ENCODE measurements at regions not wholly inside any gene's neighbourhood (a gene's known extent, or its start where the extent isn't known, plus 50 kb on each side); places are given as distances from the start of the nearest gene placed in this dataset.

GRCh38 chr5:56359809-56360685 is 126.9 kb upstream of the ANKRD55 start:
- H3K4me1 ChIP-seq (ENCODE audit: control insufficient read depth, low read depth, low read length) = no peaks in the 10 kb centered on the region
- H3K36me3 ChIP-seq (ENCODE audit: control insufficient read depth, low read depth, low read length) = no peaks in the 10 kb centered on the region
- no peak overlapping the region for H3K27ac ChIP-seq (ENCODE audit: low read length)
- no peak overlapping the region for H3K9ac ChIP-seq (ENCODE audit: low read length)
- no peaks in the 10 kb centered on the region for H3K27me3 ChIP-seq (ENCODE audit: control insufficient read depth, insufficient read depth, low read length)
- H3K9me3 ChIP-seq (ENCODE audit: control insufficient read depth, low read depth, low read length) = no peaks in the 10 kb centered on the region
- H3K4me3 ChIP-seq (ENCODE audit: low read length) = no peak overlapping the region

GRCh38 chr5:56358703-56359681 is 125.9 kb upstream of the ANKRD55 start:
- Histone ChIP-seq H3K36me3 (ENCODE audit: control insufficient read depth, low read depth, low read length) (no peaks in the 10 kb centered on the region), H3K4me1 (ENCODE audit: control insufficient read depth, low read depth, low read length) (no peaks in the 10 kb centered on the region), H3K4me3 (ENCODE audit: low read length) (no peak overlapping the region), H3K9ac (ENCODE audit: low read length) (no peak overlapping the region), H3K27me3 (ENCODE audit: control insufficient read depth, insufficient read depth, low read length) (no peaks in the 10 kb centered on the region), H3K9me3 (ENCODE audit: control insufficient read depth, low read depth, low read length) (no peaks in the 10 kb centered on the region), H3K27ac (ENCODE audit: low read length) (no peak overlapping the region)

DNA sequence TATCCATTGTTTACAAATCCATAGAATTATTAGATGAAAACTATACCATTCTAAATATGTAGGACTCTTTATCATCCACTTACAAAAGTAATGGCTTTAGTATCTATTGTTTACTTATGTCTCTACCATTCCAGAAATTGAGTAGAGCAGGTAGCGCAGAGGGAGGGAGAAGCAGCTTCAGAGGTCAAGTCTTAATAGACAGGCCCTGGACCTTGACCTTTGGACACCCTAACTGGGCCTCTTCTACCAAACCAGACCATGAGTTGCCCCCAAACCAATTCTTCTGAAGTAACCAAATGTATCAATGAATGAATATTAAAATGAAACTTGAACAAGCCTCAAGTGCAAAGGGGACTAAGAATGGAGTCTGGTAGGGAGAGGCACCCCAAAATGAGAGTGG is 124.9 kb upstream of the ANKRD55 start:
- H3K27me3 ChIP-seq (ENCODE audit: control insufficient read depth, insufficient read depth, low read length) = no peaks in the 10 kb centered on the region
- no peaks in the 10 kb centered on the region for H3K9me3 ChIP-seq (ENCODE audit: control insufficient read depth, low read depth, low read length)
- H3K36me3 ChIP-seq (ENCODE audit: control insufficient read depth, low read depth, low read length) = no peaks in the 10 kb centered on the region
- no peak overlapping the region for H3K4me3 ChIP-seq (ENCODE audit: low read length)
- no peaks in the 10 kb centered on the region for H3K4me1 ChIP-seq (ENCODE audit: control insufficient read depth, low read depth, low read length)
- no peak overlapping the region for H3K27ac ChIP-seq (ENCODE audit: low read length)
- H3K9ac ChIP-seq (ENCODE audit: low read length) = no peak overlapping the region

GRCh38 chr5:56357426-56357825 is 124.3 kb upstream of the ANKRD55 start:
- H3K4me3 ChIP-seq (ENCODE audit: low read length) = no peak overlapping the region
- H3K27me3 ChIP-seq (ENCODE audit: control insufficient read depth, insufficient read depth, low read length) = no peaks in the 10 kb centered on the region
- no peak overlapping the region for H3K27ac ChIP-seq (ENCODE audit: low read length)
- H3K9me3 ChIP-seq (ENCODE audit: control insufficient read depth, low read depth, low read length) = no peaks in the 10 kb centered on the region
- no peaks in the 10 kb centered on the region for H3K4me1 ChIP-seq (ENCODE audit: control insufficient read depth, low read depth, low read length)
- no peaks in the 10 kb centered on the region for H3K36me3 ChIP-seq (ENCODE audit: control insufficient read depth, low read depth, low read length)
- H3K9ac ChIP-seq (ENCODE audit: low read length) = no peak overlapping the region

GRCh38 chr5:56356836-56357160 is 123.7 kb upstream of the ANKRD55 start:
- Histone ChIP-seq H3K4me3 (ENCODE audit: low read length) (no peak overlapping the region), H3K27me3 (ENCODE audit: control insufficient read depth, insufficient read depth, low read length) (no peaks in the 10 kb centered on the region), H3K27ac (ENCODE audit: low read length) (no peak overlapping the region), H3K36me3 (ENCODE audit: control insufficient read depth, low read depth, low read length) (no peaks in the 10 kb centered on the region), H3K4me1 (ENCODE audit: control insufficient read depth, low read depth, low read length) (no peaks in the 10 kb centered on the region), H3K9ac (ENCODE audit: low read length) (no peak overlapping the region), H3K9me3 (ENCODE audit: control insufficient read depth, low read depth, low read length) (no peaks in the 10 kb centered on the region)

- no peaks in the 10 kb centered on the region for H3K9me3 ChIP-seq (ENCODE audit: control insufficient read depth, low read depth, low read length)
- no peaks in the 10 kb centered on the region for H3K4me1 ChIP-seq (ENCODE audit: control insufficient read depth, low read depth, low read length)
- no peak overlapping the region for H3K4me3 ChIP-seq (ENCODE audit: low read length)
- H3K36me3 ChIP-seq (ENCODE audit: control insufficient read depth, low read depth, low read length) = no peaks in the 10 kb centered on the region
- no peaks in the 10 kb centered on the region for H3K27me3 ChIP-seq (ENCODE audit: control insufficient read depth, insufficient read depth, low read length)
- H3K9ac ChIP-seq (ENCODE audit: low read length) = no peak overlapping the region
- H3K27ac ChIP-seq (ENCODE audit: low read length) = no peak overlapping the region
These were observed 123.1 kb upstream of the ANKRD55 start for GRCh38 chr5:56356121-56356835.

DNA sequence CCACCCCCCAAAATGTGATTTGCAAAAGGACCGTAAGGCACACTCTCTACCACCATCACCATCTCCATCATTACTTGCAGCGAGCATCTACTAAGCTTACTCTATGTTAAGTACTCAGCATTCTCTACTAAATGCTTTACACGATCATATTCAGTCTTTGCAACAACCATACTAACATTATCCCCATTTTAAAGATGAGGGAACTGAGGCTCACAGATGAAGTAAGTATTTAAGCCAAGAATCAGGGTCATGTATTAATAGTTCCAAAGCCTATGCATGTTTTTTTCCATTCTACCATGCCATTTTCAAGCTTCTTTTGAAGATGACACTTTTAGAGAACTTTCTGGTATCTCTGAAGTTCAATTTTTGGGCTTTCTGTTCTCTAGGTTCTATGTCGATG is 121.7 kb upstream of the ANKRD55 start:
- H3K4me3 ChIP-seq (ENCODE audit: low read length) = no peak overlapping the region
- H3K27me3 ChIP-seq (ENCODE audit: control insufficient read depth, insufficient read depth, low read length) = no peaks in the 10 kb centered on the region
- no peak overlapping the region for H3K9ac ChIP-seq (ENCODE audit: low read length)
- H3K36me3 ChIP-seq (ENCODE audit: control insufficient read depth, low read depth, low read length) = no peaks in the 10 kb centered on the region
- no peak overlapping the region for H3K27ac ChIP-seq (ENCODE audit: low read length)
- H3K4me1 ChIP-seq (ENCODE audit: control insufficient read depth, low read depth, low read length) = no peaks in the 10 kb centered on the region
- H3K9me3 ChIP-seq (ENCODE audit: control insufficient read depth, low read depth, low read length) = no peaks in the 10 kb centered on the region

DNA sequence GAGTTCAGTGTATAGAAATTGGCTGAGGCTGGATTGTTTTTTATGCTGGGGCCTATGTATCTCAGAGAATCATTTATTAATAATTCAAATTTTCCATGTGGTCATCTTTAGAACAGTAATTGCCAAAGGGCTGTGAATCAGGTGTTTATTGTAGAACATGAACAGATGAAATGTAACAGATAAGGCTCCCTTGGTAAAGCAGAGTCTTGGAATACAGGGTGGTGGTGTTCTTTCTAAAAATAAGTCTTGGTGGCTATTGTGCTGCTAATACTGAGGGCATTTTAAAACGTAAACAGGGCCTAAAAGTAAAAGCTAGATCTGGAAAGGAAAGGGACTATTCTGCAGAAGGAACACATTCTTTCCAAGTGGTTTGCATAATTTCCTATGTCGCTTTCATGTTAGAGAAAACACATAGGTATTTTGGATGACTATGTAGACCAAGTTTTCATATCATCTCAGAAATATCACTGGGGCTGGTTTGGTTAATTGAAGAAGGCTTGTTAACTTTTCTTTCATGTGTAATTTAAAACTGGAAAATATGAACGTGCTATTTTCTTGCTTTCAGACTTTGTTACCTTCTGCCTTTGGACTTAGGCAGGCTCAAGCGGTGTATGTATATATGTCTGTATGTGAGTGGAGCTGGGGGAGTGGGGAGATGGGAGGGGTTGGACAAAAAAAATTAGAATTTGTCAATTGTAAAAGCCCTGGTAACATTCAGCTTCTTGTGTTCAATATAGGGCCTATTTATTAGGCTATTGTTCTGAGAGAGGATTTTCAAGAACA is 119.9 kb upstream of the ANKRD55 start:
- no peak overlapping the region for H3K4me3 ChIP-seq (ENCODE audit: low read length)
- H3K36me3 ChIP-seq (ENCODE audit: control insufficient read depth, low read depth, low read length) = no peaks in the 10 kb centered on the region
- no peak overlapping the region for H3K9ac ChIP-seq (ENCODE audit: low read length)
- no peak overlapping the region for H3K27ac ChIP-seq (ENCODE audit: low read length)
- H3K27me3 ChIP-seq (ENCODE audit: control insufficient read depth, insufficient read depth, low read length) = no peaks in the 10 kb centered on the region
- no peaks in the 10 kb centered on the region for H3K9me3 ChIP-seq (ENCODE audit: control insufficient read depth, low read depth, low read length)
- H3K4me1 ChIP-seq (ENCODE audit: control insufficient read depth, low read depth, low read length) = no peaks in the 10 kb centered on the region

GRCh38 chr5:56350597-56351170 is 117.6 kb upstream of the ANKRD55 start:
- H3K9ac ChIP-seq (ENCODE audit: low read length) = no peak overlapping the region
- H3K27me3 ChIP-seq (ENCODE audit: control insufficient read depth, insufficient read depth, low read length) = no peaks in the 10 kb centered on the region
- H3K9me3 ChIP-seq (ENCODE audit: control insufficient read depth, low read depth, low read length) = no peaks in the 10 kb centered on the region
- no peak overlapping the region for H3K27ac ChIP-seq (ENCODE audit: low read length)
- no peak overlapping the region for H3K4me3 ChIP-seq (ENCODE audit: low read length)
- H3K36me3 ChIP-seq (ENCODE audit: control insufficient read depth, low read depth, low read length) = no peaks in the 10 kb centered on the region
- no peaks in the 10 kb centered on the region for H3K4me1 ChIP-seq (ENCODE audit: control insufficient read depth, low read depth, low read length)

GRCh38 chr5:56350011-56350596 is 117.0 kb upstream of the ANKRD55 start:
- H3K9me3 ChIP-seq (ENCODE audit: control insufficient read depth, low read depth, low read length) = no peaks in the 10 kb centered on the region
- H3K27me3 ChIP-seq (ENCODE audit: control insufficient read depth, insufficient read depth, low read length) = no peaks in the 10 kb centered on the region
- H3K9ac ChIP-seq (ENCODE audit: low read length) = no peak overlapping the region
- no peaks in the 10 kb centered on the region for H3K36me3 ChIP-seq (ENCODE audit: control insufficient read depth, low read depth, low read length)
- no peak overlapping the region for H3K27ac ChIP-seq (ENCODE audit: low read length)
- no peaks in the 10 kb centered on the region for H3K4me1 ChIP-seq (ENCODE audit: control insufficient read depth, low read depth, low read length)
- H3K4me3 ChIP-seq (ENCODE audit: low read length) = no peak overlapping the region

Data from iPS-18a (cell line).